HUES6 (cell line): ENCODE measurements at regions not wholly inside any gene's neighbourhood (a gene's known extent, or its start where the extent isn't known, plus 50 kb on each side); places are given as distances from the start of the nearest gene placed in this dataset.
"Not testable (repeated sequence)": the region's sequence is repeated elsewhere in the genome, so short reads cannot be mapped to it uniquely, and the experiment has no call there.

Experiments
- H3K27ac ChIP-seq: 2 replicates; pipeline ENCODE4 v1.7.0; 2013; ENCODE audit warnings: low read depth, mild to moderate bottlenecking, low read length, inconsistent platforms
- H3K27me3 ChIP-seq: 2 replicates; pipeline ENCODE4 v1.6.1; 2013; ENCODE audit warnings: low read length; ENCODE audit not compliant: control insufficient read depth, insufficient read depth
- H3K36me3 ChIP-seq: 2 replicates; pipeline ENCODE4 v1.6.1; 2013; ENCODE audit warnings: low read length; ENCODE audit not compliant: control insufficient read depth, insufficient read depth
- H3K4me1 ChIP-seq: 2 replicates; pipeline ENCODE4 v1.6.1; 2013; ENCODE audit warnings: low read length; ENCODE audit not compliant: control insufficient read depth, insufficient read depth
- H3K4me3 ChIP-seq: 2 replicates; pipeline ENCODE4 v1.5.1; 2013; ENCODE audit warnings: low read depth, low read length
- H3K9ac ChIP-seq: one replicate; pipeline ENCODE4 v1.6.1; 2013; ENCODE audit warnings: mild to moderate bottlenecking, low read length
- H3K9me3 ChIP-seq: 2 replicates; pipeline ENCODE4 v1.6.1; 2013; ENCODE audit warnings: low read depth, low read length; ENCODE audit not compliant: control insufficient read depth, insufficient read depth

GRCh38 chr2:139424101-139424500, 643.9 kb upstream of the NXPH2 start:
- H3K27ac ChIP-seq: no peak overlapping the region
- no peaks in the 10 kb centered on the region for H3K27me3 ChIP-seq
- no peaks in the 10 kb centered on the region for H3K36me3 ChIP-seq
- no peak overlapping the region for H3K9ac ChIP-seq
- no peaks in the 10 kb centered on the region for H3K4me1 ChIP-seq
- no peak overlapping the region for H3K4me3 ChIP-seq
- no peaks in the 10 kb centered on the region for H3K9me3 ChIP-seq

GRCh38 chr2:139411236-139411635, 631.0 kb upstream of the NXPH2 start:
- Histone ChIP-seq H3K9me3 (peaks cover 9% of the 10 kb centered on the region; the same call in 1 of the 2 replicates), H3K9ac (no peak overlapping the region), H3K4me1 (no peaks in the 10 kb centered on the region), H3K36me3 (no peaks in the 10 kb centered on the region), H3K27ac (no peak overlapping the region), H3K27me3 (no peaks in the 10 kb centered on the region), H3K4me3 (no peak overlapping the region)

- H3K36me3 ChIP-seq, H3K27me3 ChIP-seq, H3K9ac ChIP-seq, H3K27ac ChIP-seq, H3K4me1 ChIP-seq, H3K4me3 ChIP-seq, H3K9me3 ChIP-seq: not testable (repeated sequence)
Observed at GRCh38 chr2:139410833-139411174, 630.6 kb upstream of the NXPH2 start.

- not testable (repeated sequence) for H3K4me3 ChIP-seq, H3K36me3 ChIP-seq, H3K27ac ChIP-seq, H3K4me1 ChIP-seq, H3K9me3 ChIP-seq, H3K9ac ChIP-seq, H3K27me3 ChIP-seq
Observed at GRCh38 chr2:139410147-139410832, 630.1 kb upstream of the NXPH2 start.

- no peaks in the 10 kb centered on the region for H3K4me1 ChIP-seq
- H3K36me3 ChIP-seq: no peaks in the 10 kb centered on the region
- H3K27ac ChIP-seq: no peak overlapping the region
- no peak overlapping the region for H3K9ac ChIP-seq
- no peaks in the 10 kb centered on the region for H3K9me3 ChIP-seq
- no peak overlapping the region for H3K4me3 ChIP-seq
- H3K27me3 ChIP-seq: no peaks in the 10 kb centered on the region
Observed at GRCh38 chr2:139409212-139409611, 629.0 kb upstream of the NXPH2 start.

GRCh38 chr2:139403948-139404347, 623.8 kb upstream of the NXPH2 start:
- H3K36me3 ChIP-seq: no peaks in the 10 kb centered on the region
- H3K27ac ChIP-seq: no peak overlapping the region
- no peaks in the 10 kb centered on the region for H3K27me3 ChIP-seq
- no peak overlapping the region for H3K9ac ChIP-seq
- H3K4me1 ChIP-seq: no peaks in the 10 kb centered on the region
- H3K4me3 ChIP-seq: no peak overlapping the region
- no peaks in the 10 kb centered on the region for H3K9me3 ChIP-seq

- no peak overlapping the region for H3K27ac ChIP-seq
- H3K36me3 ChIP-seq: no peaks in the 10 kb centered on the region
- no peaks in the 10 kb centered on the region for H3K9me3 ChIP-seq
- no peak overlapping the region for H3K9ac ChIP-seq
- no peaks in the 10 kb centered on the region for H3K27me3 ChIP-seq
- no peaks in the 10 kb centered on the region for H3K4me1 ChIP-seq
- no peak overlapping the region for H3K4me3 ChIP-seq
Observed at GRCh38 chr2:139394801-139395200, 614.6 kb upstream of the NXPH2 start.

GRCh38 chr2:139389391-139389790, 609.2 kb upstream of the NXPH2 start:
- H3K9me3 ChIP-seq: no peaks in the 10 kb centered on the region
- no peaks in the 10 kb centered on the region for H3K36me3 ChIP-seq
- H3K4me3 ChIP-seq: no peak overlapping the region
- H3K27ac ChIP-seq: no peak overlapping the region
- no peak overlapping the region for H3K9ac ChIP-seq
- H3K27me3 ChIP-seq: no peaks in the 10 kb centered on the region
- H3K4me1 ChIP-seq: no peaks in the 10 kb centered on the region

GRCh38 chr2:139386401-139386800, 606.2 kb upstream of the NXPH2 start:
- H3K36me3 ChIP-seq: no peaks in the 10 kb centered on the region

GRCh38 chr2:139383532-139383931, 603.3 kb upstream of the NXPH2 start:
- H3K4me3 ChIP-seq: no peak overlapping the region
- H3K9me3 ChIP-seq: no peaks in the 10 kb centered on the region
- no peak overlapping the region for H3K9ac ChIP-seq
- no peaks in the 10 kb centered on the region for H3K27me3 ChIP-seq
- H3K4me1 ChIP-seq: no peaks in the 10 kb centered on the region
- no peak overlapping the region for H3K27ac ChIP-seq
- no peaks in the 10 kb centered on the region for H3K36me3 ChIP-seq

More at GRCh38 chr2:139386401-139386800, 606.2 kb upstream of the NXPH2 start:
- Histone ChIP-seq H3K4me1 (no peaks in the 10 kb centered on the region), H3K9ac (no peak overlapping the region), H3K4me3 (no peak overlapping the region), H3K9me3 (no peaks in the 10 kb centered on the region), H3K27ac (no peak overlapping the region), H3K27me3 (no peaks in the 10 kb centered on the region)

- no peaks in the 10 kb centered on the region for H3K9me3 ChIP-seq
- no peak overlapping the region for H3K27ac ChIP-seq
- H3K4me3 ChIP-seq: no peak overlapping the region
- H3K27me3 ChIP-seq: no peaks in the 10 kb centered on the region
- H3K9ac ChIP-seq: no peak overlapping the region
- H3K36me3 ChIP-seq: no peaks in the 10 kb centered on the region
- H3K4me1 ChIP-seq: no peaks in the 10 kb centered on the region
Observed at GRCh38 chr2:139380051-139380450, 599.9 kb upstream of the NXPH2 start.

GRCh38 chr2:139378373-139378772, 598.2 kb upstream of the NXPH2 start:
- Histone ChIP-seq H3K36me3 (no peaks in the 10 kb centered on the region), H3K27me3 (no peaks in the 10 kb centered on the region), H3K4me3 (no peak overlapping the region), H3K27ac (no peak overlapping the region), H3K9ac (no peak overlapping the region), H3K9me3 (no peaks in the 10 kb centered on the region), H3K4me1 (peaks cover 5% of the 10 kb centered on the region; the same call in 1 of the 2 replicates)
